GM19238 (cell line): ENCODE measurements at regions not wholly inside any gene's neighbourhood (a gene's known extent, or its start where the extent isn't known, plus 50 kb on each side); places are given as distances from the start of the nearest gene placed in this dataset.
"Not testable (repeated sequence)": the region's sequence is repeated elsewhere in the genome, so short reads cannot be mapped to it uniquely, and the experiment has no call there.

ENCODE experiments used
- DNase-seq: peaks from one replicate; pipeline ENCODE4 v3.0.0; 2011; ENCODE audit warnings: low spot score; ENCODE audit not compliant: insufficient read length

- no peak for DNase-seq
These were observed 185.2 kb downstream of the UACA start for GRCh38 chr15:70578196-70578595.

- DNase-seq: no peak
These were observed 186.7 kb downstream of the UACA start for GRCh38 chr15:70576696-70577095.

GRCh38 chr15:70576276-70576675 lies 187.1 kb downstream of the UACA start:
- no peak for DNase-seq

- DNase-seq: no peak
These were observed 187.8 kb downstream of the UACA start for GRCh38 chr15:70575231-70576226.

- DNase-seq: not testable (repeated sequence)
These were observed 189.0 kb downstream of the UACA start for GRCh38 chr15:70574325-70574724.

GRCh38 chr15:70573121-70573850 lies 190.1 kb downstream of the UACA start:
- no peak for DNase-seq

GRCh38 chr15:70569714-70570231 lies 193.6 kb downstream of the UACA start:
- DNase-seq: no peak

GRCh38 chr15:70569091-70569713 lies 194.2 kb downstream of the UACA start:
- DNase-seq: no peak

GRCh38 chr15:70566989-70567388 lies 196.4 kb downstream of the UACA start:
- DNase-seq: no peak

GRCh38 chr15:70566047-70566835 lies 197.1 kb downstream of the UACA start:
- no peak for DNase-seq

- no peak for DNase-seq
These were observed 199.7 kb downstream of the UACA start for GRCh38 chr15:70563561-70564095.

GRCh38 chr15:70562906-70563305 lies 200.5 kb downstream of the UACA start:
- DNase-seq: no peak

GRCh38 chr15:70561885-70562284 lies 201.5 kb downstream of the UACA start:
- DNase-seq: no peak

- no peak for DNase-seq
These were observed 202.6 kb downstream of the UACA start for GRCh38 chr15:70560617-70561328.

GRCh38 chr15:70559265-70560239 lies 203.8 kb downstream of the UACA start:
- no peak for DNase-seq

GRCh38 chr15:70558406-70559264 lies 204.7 kb downstream of the UACA start:
- no peak for DNase-seq

- no peak for DNase-seq
These were observed 205.7 kb downstream of the UACA start for GRCh38 chr15:70557521-70558258.
